Stimulated activated CD4-positive, alpha-beta T cell treated with anti-CD3 and anti-CD28 coated beads, Interleukin-15, amount 100 ng/mL, for 1 hour (primary cell): ENCODE measurements at regions not wholly inside any gene's neighbourhood (a gene's known extent, or its start where the extent isn't known, plus 50 kb on each side); places are given as distances from the start of the nearest gene placed in this dataset.

Experiments
- DNase-seq, 2 donors: peaks; one replicate each; pipeline ENCODE4 v3.0.0-alpha.2; 2020; ENCODE audit warnings: low read depth in 1 of 2, low spot score in 1 of 2

DNA sequence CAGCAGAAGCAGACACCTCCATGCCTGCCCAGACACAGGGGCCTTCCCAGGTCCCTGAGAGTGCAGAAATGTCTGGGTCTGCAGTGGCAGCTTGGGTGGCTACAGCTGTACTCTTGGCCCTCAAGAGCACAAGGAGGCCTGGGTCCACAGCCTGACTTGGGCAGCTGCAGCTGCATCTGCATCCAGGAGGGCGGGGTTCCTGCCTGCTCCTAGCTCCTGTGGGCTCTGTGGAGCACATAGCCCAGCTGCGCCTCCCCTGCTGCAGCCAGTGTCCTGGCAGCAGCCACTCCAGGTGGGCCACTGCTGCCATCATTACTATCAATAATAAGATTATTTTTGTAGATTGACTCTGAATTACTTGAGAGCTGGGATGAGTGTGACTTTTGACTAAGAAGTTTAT is 162.0 kb upstream of the PTCH1 start:
- no peak for DNase-seq

DNA sequence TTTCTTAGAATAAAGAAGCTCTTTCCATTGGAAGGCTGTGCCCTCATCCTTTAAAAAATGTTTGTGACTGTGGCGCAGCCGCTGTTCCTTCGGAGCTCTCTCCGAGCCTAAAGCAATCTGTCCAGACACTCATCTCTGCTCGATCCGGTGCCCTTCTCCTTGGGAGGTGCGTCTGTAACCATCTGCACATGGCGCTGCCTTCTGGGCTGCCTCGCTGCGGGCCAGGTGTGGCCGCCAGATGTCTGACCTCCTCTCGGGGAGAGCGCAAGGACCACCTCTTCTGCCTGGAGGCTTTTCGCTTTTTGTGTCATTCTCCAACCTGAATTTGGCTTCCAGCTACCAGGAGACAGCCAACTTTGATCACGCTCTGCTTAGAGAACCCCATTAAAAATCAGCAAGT is 153.4 kb upstream of the PTCH1 start:
- DNase-seq: no peak

DNA sequence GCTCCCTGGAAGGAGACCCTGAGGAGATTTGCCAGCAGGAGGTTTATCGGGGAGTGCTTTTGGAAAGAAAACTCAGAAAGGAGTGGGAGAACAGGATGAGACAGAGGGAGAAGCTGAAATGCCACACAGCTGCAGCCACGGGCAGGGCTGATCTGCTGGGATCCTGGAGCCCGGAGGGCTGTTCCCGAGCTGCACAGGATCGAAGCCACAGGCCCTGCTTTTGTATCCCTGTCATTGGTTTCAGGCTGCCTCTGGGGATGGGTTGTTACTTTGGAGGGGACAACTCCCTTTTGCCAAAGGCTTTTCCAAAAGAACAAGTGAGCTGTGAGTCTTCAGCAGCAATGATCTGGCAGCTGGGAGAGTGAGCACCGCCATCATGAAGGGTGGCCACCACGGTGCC is 152.5 kb upstream of the PTCH1 start:
- DNase-seq: no peak

DNA sequence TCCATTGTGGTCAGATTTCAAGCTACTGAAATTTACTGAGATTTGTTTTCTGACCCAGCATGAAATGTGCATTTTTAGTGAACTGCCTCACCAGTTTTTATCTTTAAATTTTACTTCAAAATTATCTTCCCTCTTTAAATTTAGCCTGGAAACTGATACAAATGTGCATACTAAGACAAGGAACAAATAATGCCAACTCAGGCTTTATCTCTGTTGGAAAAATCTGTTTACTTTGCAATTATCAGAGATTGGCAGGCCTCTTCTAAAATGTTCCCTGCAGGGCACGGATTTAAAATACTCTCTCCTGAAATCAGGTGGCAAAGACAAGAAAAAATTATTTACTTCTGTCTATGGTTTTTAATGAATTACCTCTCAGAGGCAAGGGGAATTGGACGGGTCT is 151.0 kb upstream of the PTCH1 start:
- DNase-seq: no peak

DNA sequence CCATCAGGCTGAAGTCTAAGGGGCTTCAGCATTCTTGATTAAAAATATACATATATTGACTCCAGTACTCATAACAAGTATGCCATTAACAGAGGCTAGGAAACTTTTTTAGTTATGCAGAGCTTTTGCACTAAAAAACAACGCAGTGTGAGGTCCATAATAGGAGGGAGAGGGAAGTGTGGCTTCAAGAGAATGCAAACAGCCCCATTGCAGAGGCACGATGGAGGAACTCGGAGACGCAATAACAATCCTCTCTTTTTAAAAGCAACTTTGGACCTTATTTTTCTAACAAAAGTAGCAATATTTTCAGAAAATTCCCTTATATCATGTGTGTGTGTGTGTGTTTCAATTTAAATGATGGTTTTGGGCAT is 150.0 kb upstream of the PTCH1 start:
- no peak for DNase-seq

DNA sequence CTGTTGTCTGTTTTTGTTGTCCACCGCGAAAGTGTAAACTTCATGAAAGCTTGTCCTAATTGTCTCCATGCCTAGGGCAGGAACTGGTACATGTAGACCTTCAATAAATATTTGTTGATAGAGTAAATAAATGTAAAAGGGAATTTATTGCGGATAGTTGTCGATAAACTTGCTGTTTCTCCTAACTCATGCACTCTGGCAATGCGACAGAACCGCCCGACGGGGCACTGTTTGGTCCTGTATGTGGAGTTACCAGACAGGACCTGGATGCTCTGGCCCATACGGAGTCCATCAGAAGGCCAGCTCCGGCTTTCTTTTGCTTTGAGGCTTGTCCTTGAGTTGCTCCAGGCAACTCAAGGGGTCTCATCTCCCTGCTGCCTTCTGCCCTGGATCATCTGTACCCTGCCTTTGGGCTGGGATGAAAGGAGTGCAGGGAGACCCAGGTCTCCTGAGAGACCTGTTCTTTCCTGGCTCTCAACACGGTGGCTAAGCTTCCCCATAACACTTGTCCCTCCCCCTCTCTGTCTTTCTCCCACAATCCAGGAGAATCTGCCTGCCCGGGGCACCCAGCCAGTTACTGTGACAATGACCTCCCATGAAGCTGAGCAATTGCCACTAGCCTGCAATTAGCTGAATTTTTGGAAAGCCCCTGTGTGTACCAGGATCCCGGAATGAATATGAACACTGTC is 149.5 kb upstream of the PTCH1 start:
- no peak for DNase-seq

DNA sequence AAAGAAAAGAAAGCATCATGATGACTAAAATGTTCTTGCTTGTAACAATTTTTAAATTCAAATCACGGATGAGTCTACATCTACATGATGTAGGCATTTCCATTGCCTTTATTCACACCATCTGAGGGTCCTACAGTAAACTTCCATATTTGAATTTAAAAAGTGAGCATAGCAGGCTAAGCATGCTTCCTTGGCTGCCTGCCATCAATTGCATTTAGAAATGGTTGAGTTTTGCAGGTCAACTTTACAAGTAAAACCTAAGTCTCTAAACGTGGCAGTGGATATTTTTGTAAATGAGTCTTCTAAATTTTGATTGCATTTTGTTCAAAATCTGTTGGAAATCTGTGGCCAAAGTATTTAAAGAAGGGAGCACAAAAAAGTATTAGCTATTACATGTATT is 136.5 kb upstream of the PTCH1 start:
- DNase-seq: no peak

DNA sequence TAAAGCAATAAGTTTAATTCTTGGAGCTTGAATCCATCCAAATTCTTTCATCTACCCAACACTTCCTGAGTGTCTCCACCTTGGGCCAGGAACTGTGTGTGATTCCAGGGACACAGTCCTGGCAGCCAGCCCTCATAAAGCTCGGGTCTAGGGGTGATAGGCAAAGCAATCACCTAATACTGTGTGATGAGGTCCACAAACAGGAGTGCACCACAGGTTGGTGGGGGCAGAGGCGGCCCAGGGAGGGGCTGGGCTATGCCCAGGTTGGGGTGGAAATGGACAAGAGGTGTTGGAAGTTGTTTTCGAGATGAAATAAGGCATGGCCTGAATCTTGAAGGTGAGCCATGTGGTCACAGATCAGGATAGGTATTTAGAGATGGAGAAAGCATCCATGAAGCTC is 133.9 kb upstream of the PTCH1 start:
- DNase-seq: no peak

DNA sequence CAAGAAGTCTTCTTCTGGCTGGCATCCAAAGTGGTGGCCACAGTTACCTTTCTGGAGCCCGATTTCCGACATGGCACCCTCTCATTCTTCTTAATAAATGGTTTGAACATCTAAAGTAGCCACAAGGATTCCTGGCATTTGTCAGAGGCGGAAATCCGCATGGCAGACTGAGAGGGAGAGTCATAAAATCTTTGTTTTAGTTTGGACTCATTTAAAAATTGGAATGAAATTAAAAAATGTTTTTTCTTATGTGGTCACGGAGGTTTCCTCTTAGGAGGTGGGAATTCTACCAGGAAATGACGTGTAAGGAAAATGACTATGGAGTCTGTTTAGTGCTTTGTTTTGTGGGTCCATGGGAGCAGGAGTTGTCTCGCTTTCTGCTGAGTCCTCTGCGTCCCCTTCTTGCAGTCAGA is 133.0 kb upstream of the PTCH1 start:
- DNase-seq: no peak

DNA sequence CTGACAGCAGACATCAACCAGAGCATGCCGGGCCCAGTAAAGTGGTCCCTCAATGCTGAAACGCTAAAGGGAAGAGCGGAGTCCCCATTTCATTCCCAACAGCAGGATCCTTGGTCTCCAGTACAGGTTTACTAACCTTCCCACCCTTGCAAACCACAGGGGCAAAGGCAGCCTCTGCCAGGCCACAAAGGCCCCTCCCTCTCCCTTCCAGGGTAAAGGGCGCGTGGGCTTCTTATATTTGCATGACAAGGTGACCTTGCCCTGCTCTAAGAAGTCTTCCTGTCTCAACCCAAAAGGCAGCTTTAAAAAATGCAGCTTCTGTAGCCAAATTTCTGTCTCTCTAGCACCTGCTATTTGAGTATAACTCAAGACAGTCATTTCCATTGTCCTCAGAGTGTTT is 131.5 kb upstream of the PTCH1 start:
- DNase-seq: no peak

DNA sequence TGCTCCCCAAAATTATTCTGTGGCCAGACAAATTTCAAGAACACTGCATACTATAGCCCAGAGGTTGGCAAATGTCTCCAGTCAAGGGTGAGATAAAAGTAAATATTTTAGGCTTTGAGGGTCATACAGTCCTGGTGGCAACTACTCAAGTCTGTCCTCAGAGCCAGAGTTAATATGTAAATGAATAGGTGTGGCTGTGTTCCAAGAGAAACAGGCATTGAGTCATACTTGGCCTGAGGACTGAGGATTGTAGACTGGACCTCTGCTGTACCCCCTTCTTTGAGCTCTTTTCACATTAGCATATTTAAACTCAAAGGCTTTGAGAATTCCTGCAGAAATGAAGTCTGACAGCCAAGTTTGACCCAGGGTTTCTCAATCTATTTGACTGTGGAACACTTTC is 129.2 kb upstream of the PTCH1 start:
- DNase-seq: no peak

DNA sequence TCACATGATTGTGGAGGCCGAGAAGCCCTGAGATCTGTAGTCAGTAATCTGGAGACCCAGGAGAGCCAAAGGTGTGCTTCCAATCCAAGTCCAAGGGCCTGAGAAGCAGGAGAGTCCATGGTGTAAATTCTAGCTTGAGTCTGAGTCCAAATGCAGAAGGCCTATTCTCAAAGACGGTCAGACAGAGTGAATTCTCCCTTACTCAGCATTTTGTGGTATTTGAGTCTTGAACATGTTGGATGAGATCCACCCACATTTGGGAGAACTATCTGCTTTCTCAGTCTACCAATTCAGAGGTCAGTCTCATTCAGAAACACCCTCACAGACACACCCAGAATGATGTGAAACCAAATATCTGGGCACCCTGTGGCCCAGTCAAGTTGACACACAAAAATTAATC is 128.8 kb upstream of the PTCH1 start:
- no peak for DNase-seq

DNA sequence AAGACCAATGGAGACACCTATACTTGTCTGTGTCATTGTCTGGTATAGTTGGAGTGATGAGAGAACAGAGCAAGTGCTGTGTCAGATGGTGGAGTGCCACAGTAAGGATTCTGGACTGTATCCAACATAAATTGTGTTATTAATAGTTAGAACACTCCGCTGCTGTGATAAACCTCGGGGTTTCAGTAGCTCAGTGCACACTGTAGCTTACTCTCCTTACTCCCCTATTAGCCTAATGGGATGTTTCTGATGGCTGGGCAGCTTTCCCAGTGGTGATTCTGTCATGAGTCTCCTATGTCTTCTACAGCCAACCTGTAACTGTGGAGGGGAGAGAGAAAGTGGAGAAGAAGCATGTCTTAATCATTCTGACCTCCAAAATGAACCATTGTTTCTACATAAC is 127.6 kb upstream of the PTCH1 start:
- DNase-seq: no peak

DNA sequence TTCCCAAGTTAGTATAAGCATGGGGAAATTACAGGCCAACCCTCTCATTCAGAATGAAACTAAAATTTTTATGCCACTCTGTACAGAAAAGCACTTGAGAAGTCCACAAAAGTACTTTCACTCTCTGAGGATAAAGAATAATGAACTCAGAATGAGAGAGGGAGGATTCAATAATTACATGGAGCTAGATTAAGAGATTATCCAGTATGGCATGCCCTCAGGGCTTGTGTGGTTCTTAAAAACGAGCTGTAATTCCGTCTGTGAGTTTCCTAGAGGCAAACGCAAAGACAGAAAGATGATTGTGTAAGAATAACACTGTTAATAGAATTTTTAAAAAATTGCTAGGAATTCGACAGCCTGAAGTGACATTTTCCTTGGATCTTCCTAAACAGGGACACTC is 126.8 kb upstream of the PTCH1 start:
- DNase-seq: no peak

DNA sequence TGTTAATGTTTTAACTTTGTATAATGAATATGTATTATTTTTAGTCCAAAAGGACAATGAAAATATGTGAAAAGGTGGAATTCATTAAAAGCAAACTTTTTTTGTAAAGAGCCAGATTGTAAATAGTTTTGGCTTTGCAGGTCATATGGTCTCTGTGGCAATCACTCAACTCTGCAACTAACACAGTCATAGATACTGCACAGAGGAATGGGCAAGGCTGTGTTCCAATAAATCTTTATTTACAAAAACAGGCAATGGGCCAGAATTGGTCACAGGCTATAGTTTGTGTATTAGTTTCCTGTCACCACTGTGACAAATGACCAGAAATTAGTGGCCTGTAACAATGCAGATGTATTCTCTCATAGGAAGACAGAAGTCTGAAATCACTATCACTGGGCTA is 125.4 kb upstream of the PTCH1 start:
- DNase-seq: no peak

DNA sequence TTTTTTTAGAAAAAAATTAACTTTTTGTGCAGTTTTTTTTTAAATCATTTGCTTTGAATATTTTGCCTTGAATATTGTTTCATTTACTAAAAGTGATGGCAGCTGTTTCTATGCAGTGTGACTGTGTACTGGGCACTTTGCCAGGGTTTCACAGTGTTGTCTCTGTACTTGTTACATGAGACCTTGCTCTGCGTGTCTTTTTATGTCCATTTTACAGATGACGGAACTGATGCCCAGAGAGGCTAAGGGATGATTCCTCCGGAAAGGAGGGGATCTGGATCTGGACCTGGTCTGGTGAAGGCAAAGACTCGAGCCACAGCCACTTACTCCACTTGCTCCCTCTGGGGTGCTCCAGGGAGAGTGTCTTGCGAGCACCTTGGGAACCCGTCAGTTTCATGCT is 124.8 kb upstream of the PTCH1 start:
- no peak for DNase-seq

DNA sequence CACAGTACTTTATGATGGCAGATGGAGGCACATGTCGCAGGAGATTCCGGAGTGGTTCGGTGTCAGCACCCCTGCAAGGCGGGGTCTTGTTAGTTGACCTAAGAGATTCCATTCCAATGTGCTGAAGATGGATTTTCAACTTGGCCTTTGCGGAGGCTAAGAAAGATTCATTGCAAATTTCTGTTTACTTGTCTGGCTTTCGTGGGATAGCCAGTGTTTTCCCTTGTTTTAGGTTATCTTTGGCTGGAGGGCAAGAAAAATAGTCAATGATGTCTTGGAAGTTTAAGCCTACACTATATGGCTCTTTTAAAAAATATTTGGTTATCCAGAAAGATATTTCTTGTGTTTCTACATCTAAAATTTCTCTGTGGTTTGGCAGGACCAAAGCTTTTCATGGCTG is 123.6 kb upstream of the PTCH1 start:
- no peak for DNase-seq

DNA sequence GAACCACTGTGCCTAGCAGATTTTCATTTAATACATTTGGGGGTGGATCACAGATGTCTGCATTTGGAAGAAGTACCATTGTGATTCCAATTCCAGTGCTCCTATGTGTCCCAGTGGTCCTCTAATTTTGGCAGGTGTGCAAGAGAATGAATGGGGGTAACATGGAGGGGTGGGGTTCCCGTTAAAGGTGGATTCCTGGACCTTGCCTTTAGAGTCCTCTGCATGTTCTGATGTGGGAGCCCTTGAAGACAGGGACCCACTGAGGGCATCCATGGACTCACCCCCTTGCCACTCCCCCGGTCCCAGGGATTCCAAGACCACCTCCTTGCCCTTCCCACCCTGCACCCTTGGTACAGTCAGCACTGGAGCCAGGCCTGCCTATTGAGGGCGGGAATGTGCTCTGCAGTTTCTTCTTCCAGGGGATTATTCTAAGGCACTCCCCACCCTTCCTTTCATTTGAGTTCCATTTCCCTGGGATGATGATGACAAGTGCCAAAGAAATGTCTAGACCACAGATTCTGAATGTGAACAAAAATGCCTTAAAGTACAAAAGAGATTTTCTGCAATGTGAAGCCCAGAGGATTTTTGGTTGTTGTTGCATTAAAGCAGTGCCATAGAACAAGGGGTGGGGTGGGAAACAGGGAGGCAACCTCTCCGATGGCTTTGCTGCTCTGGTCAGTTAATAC is 119.4 kb upstream of the PTCH1 start:
- DNase-seq: no peak

DNA sequence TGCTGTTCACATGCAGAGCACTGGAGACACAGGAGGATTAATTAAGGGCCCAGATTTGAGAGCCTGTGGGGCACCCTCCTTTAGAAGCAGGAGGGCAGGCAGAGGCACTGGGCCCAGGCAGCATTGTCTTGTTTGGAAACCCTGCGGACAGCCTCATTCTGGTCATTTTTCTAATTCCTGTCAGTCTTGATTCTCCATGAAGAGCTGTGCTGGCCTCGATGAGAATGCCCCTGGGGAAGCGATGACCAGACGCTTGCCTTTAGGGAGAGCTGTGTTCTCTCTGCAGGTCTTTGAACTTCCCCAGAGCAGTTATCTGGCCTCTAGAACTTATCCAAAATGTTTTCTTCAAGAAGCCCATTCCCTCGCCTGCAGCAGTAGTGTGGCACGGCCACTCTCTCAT is 117.8 kb upstream of the PTCH1 start:
- no peak for DNase-seq

DNA sequence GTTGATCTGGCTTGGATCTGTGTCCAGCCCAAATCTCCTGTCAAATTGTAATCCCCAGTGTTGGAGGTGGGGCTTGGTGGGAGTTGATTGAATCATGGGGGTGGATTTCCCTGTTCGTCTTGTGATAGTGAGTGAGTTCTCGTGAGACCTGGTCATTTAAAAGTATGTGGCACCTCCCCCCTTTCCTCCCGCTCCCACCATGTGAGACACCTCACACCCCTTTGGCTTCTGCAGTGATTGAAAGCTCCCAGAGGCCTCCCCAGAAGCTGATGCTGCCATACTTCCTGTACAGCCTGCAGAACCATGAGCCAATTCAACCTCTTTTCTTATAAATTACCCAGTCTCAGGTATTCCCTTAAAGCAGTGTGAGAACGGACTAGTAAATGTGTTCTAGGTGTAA is 117.3 kb upstream of the PTCH1 start:
- no peak for DNase-seq

DNA sequence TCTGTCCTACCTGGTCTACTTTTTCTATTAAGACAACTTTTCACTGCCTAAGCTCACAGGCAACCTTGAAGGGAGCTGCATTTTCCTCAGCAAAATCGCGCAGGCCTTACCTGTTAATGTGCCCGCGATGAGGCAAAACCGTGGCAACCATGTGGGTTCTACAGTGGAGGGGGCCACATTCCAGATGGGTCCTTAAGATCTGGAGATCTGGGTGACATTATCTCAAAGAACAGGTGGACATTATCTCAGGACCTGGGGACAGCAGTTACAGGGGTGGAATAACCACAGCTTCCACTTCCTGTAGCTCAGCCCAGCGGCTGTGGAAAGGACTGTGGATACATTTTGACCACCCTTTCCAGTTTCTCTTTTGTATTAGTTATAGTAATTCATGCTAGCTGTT is 112.8 kb upstream of the PTCH1 start:
- DNase-seq: no peak

DNA sequence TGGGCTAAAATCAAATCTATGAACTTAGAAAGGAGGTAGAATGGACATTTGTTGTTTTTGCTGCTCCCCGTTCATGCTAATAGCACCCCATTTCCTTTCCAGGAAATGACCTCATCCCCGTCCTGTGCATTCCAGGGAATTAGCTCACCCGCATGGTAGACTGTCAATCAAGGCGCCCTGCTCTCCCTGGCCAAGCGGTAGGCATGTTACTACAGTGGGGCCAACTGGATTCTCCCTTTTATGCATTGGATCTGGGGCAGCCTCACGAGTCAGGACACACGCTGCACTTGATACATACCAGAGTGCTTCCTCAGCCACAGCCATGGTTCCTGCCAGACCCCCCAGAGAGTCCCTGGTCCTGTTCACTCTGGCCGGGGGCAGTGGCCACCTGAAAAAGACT is 111.0 kb upstream of the PTCH1 start:
- no peak for DNase-seq

DNA sequence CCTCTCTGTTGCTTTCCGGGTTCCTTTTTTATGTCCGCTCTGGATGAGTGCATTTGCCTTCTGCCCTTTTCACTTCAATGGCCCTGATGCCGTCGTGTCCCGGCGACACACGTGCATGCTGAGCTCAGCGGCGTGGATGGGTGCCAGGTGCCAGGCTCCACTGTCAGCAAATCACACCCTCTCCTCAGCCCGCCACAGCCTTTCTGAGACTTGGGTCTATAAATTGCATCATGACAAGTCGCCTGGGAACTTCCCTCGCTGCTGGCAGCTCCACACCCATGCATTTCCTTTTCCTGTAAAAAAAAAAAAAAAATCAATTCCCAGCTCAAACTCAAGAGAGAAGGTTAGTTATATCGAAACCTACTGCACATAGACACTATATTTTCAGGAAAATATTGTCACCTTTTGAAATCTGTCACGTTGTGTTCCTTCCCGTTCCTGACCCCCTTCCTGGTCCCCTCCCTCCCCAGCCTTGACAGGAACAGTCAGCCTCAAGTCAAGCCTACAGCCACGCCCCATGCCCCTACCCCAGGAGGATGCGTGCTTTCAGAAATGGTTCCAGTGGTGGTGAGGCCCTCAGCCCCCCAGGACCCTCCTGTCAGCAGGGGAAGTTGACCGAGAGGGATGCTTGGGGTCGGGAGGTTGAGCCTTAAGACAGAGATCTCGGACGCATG is 110.3 kb upstream of the PTCH1 start:
- peak in 1 of 2 donors; percentile 9 for DNase-seq
